OCI-LY1 (cell line): ENCODE measurements at regions not wholly inside any gene's neighbourhood (a gene's known extent, or its start where the extent isn't known, plus 50 kb on each side); places are given as distances from the start of the nearest gene placed in this dataset.

Experiments
- H2AFZ ChIP-seq: fragments of 200-600 bp; sonication (generic), shearing (Covaris generic); 2 replicates; pipeline ENCODE4 v1.6.0; 2014; ENCODE audit warnings: antibody characterized with exemption, mild to moderate bottlenecking, low read length
- H3F3A ChIP-seq: fragments of 200-600 bp; sonication (generic), shearing (Covaris generic); 2 replicates; pipeline ENCODE4 v1.6.0; 2014; ENCODE audit warnings: mild to moderate bottlenecking, antibody characterized with exemption, low read length, moderate library complexity; ENCODE audit not compliant: insufficient read depth
- H3K27ac ChIP-seq: fragments of 200-600 bp; sonication (generic); 2 replicates; pipeline ENCODE4 v1.5.1; 2014; ENCODE audit warnings: low read length, mixed run types, mild to moderate bottlenecking, low read depth; ENCODE audit not compliant: poor library complexity, severe bottlenecking
- H3K27me3 ChIP-seq: fragments of 200-600 bp; sonication (generic); 2 replicates; pipeline ENCODE4 v1.6.0; 2014; ENCODE audit warnings: antibody characterized with exemption, mild to moderate bottlenecking, low read length, moderate library complexity; ENCODE audit not compliant: insufficient read depth
- H3K36me3 ChIP-seq: fragments of 200-600 bp; sonication (generic); 2 replicates; pipeline ENCODE4 v1.6.1; 2014; ENCODE audit warnings: mild to moderate bottlenecking, antibody characterized with exemption, low read length, moderate library complexity, mixed read lengths; ENCODE audit not compliant: insufficient read depth
- H3K4me1 ChIP-seq: fragments of 200-600 bp; sonication (generic); 2 replicates; pipeline ENCODE4 v1.5.1; 2014; ENCODE audit warnings: mild to moderate bottlenecking, low read length, moderate library complexity; ENCODE audit not compliant: insufficient read depth, severe bottlenecking
- H3K4me2 ChIP-seq: fragments of 200-600 bp; sonication (generic), shearing (Covaris generic); 2 replicates; pipeline ENCODE4 v1.6.1; 2014; ENCODE audit warnings: low read length
- H3K4me3 ChIP-seq: fragments of 200-600 bp; sonication (generic); 2 replicates; pipeline ENCODE4 v1.5.1; 2014; ENCODE audit warnings: low read length, low read depth, mild to moderate bottlenecking, mixed read lengths; ENCODE audit not compliant: poor library complexity, severe bottlenecking
- H3K79me2 ChIP-seq: fragments of 200-600 bp; shearing (Covaris generic); 2 replicates; pipeline ENCODE4 v1.6.1; 2016; ENCODE audit warnings: mixed run types, low read length, mixed read lengths; ENCODE audit not compliant: insufficient read depth
- H3K9ac ChIP-seq: fragments of 200-600 bp; sonication (generic), shearing (Covaris generic); 2 replicates; pipeline ENCODE4 v1.6.1; 2014; ENCODE audit warnings: mild to moderate bottlenecking, low read length, mixed read lengths
- H3K9me2 ChIP-seq: fragments of 200-600 bp; sonication (generic), shearing (Covaris generic); 2 replicates; pipeline ENCODE4 v1.6.1; 2014; ENCODE audit warnings: low read depth, mild to moderate bottlenecking, low read length, mixed read lengths
- H3K9me3 ChIP-seq: fragments of 200-600 bp; shearing (Covaris generic); 2 replicates; pipeline ENCODE4 v1.6.1; 2014; ENCODE audit warnings: low read length, mixed read lengths
- H4K20me1 ChIP-seq: fragments of 200-600 bp; sonication (generic), shearing (Covaris generic); 2 replicates; pipeline ENCODE4 v1.6.0; 2016; ENCODE audit warnings: mild to moderate bottlenecking, low read length; ENCODE audit not compliant: insufficient read depth
- CTCF ChIP-seq: fragments of 200-600 bp; sonication (generic), shearing (Covaris generic); IDR thresholded peaks from 2 replicates; pipeline ENCODE4 v1.5.1; 2017; ENCODE audit warnings: mild to moderate bottlenecking, antibody characterized with exemption, low read length, moderate library complexity, mixed read lengths
- EZH2 ChIP-seq: fragments of 200-600 bp; sonication (generic), shearing (Covaris generic); IDR thresholded peaks from 2 replicates; pipeline ENCODE4 v1.8.0; 2017; ENCODE audit warnings: borderline replicate concordance, mixed run types, mild to moderate bottlenecking, antibody characterized with exemption, low read length, moderate library complexity, mixed read lengths

- Histone ChIP-seq H3K9me3 (no peaks in the 10 kb centered on the region), H3K9me2 (no peaks in the 10 kb centered on the region), H3K36me3 (no peaks in the 10 kb centered on the region), H3K4me2 (no peak overlapping the region), H3F3A (no peaks in the 10 kb centered on the region), H3K4me1 (no peaks in the 10 kb centered on the region), H3K9ac (no peak overlapping the region), H4K20me1 (no peaks in the 10 kb centered on the region), H3K4me3 (no peak overlapping the region), H2AFZ (no peak overlapping the region), H3K27me3 (no peaks in the 10 kb centered on the region; the same call in 1 of the 2 replicates), H3K27ac (no peak overlapping the region), H3K79me2 (no peaks in the 10 kb centered on the region)
- no peak for TF ChIP-seq CTCF
- no peak for TF ChIP-seq EZH2
Measured at GRCh38 chr2:48138898-48139297, 175.6 kb upstream of the FOXN2 start.

- Histone ChIP-seq H4K20me1 (no peaks in the 10 kb centered on the region), H3K4me3 (no peak overlapping the region), H3K36me3 (no peaks in the 10 kb centered on the region), H3K9me2 (no peaks in the 10 kb centered on the region), H3K4me2 (no peak overlapping the region), H3F3A (no peaks in the 10 kb centered on the region), H3K27me3 (no peaks in the 10 kb centered on the region; the same call in 1 of the 2 replicates), H3K4me1 (no peaks in the 10 kb centered on the region), H3K9ac (no peak overlapping the region), H3K9me3 (no peaks in the 10 kb centered on the region), H3K79me2 (no peaks in the 10 kb centered on the region), H2AFZ (no peak overlapping the region), H3K27ac (no peak overlapping the region)
- TF ChIP-seq EZH2 (no peak), CTCF (no peak)
Measured at GRCh38 chr2:48140586-48140985, 173.9 kb upstream of the FOXN2 start.

- Histone ChIP-seq H3K4me3 (no peak overlapping the region), H3F3A (no peaks in the 10 kb centered on the region; the same call in 1 of the 2 replicates), H4K20me1 (no peaks in the 10 kb centered on the region), H3K27me3 (no peaks in the 10 kb centered on the region), H3K79me2 (no peaks in the 10 kb centered on the region), H3K9me2 (no peaks in the 10 kb centered on the region), H3K9me3 (no peaks in the 10 kb centered on the region), H3K9ac (no peak overlapping the region), H3K36me3 (no peaks in the 10 kb centered on the region), H3K4me1 (no peaks in the 10 kb centered on the region), H3K27ac (no peak overlapping the region), H3K4me2 (no peak overlapping the region), H2AFZ (no peak overlapping the region)
- TF ChIP-seq CTCF: no peak
- no peak for TF ChIP-seq EZH2
Measured at GRCh38 chr2:48144777-48145176, 169.7 kb upstream of the FOXN2 start.
